AG04450 (cell line): ENCODE measurements at regions not wholly inside any gene's neighbourhood (a gene's known extent, or its start where the extent isn't known, plus 50 kb on each side); places are given as distances from the start of the nearest gene placed in this dataset.

Experiments
- CTCF ChIA-PET: fragments of 300-600, 350-600 bp; formaldehyde crosslinking; extraction: SDS; loops from one replicate; lab custom pipeline; 2022; ENCODE audit warnings: antibody characterized with exemption, inconsistent platforms; lab: Charles Lee
- POLR2A ChIA-PET: fragments of 350-600 bp; formaldehyde crosslinking; extraction: SDS; loops from one replicate; lab custom pipeline; 2021; ENCODE audit warnings: antibody characterized with exemption, inconsistent platforms; lab: Yijun Ruan, JAX
- DNase-seq: peaks from one replicate; pipeline ENCODE4 v3.0.0-alpha.2; 2011; ENCODE audit warnings: low read depth, low spot score
- H3K27ac ChIP-seq: one replicate; pipeline ENCODE4 v1.5.1; 2012; ENCODE audit warnings: low read depth, low read length, control low read depth
- H3K27me3 ChIP-seq: one replicate; pipeline ENCODE4 v1.6.0; 2012; ENCODE audit warnings: low read length; ENCODE audit not compliant: control insufficient read depth, insufficient read depth
- H3K4me3 ChIP-seq: 2 replicates; pipeline ENCODE4 v1.5.1; 2011; ENCODE audit warnings: mild to moderate bottlenecking, low read depth, low read length, control low read depth
- H3K9me3 ChIP-seq: 2 replicates; pipeline ENCODE4 v1.5.1; 2012; ENCODE audit warnings: low read length; ENCODE audit not compliant: control insufficient read depth, insufficient read depth
- CTCF ChIP-seq: IDR thresholded peaks from 2 replicates; pipeline ENCODE4 v1.5.1; 2011; ENCODE audit warnings: low read depth, low read length, control low read depth, inconsistent platforms

GRCh38 chr10:125289461-125289860, 129.1 kb upstream of the CTBP2 start:
- no peak overlapping the region for H3K27ac ChIP-seq
- peaks cover 7% of the 10 kb centered on the region for H3K27me3 ChIP-seq
- H3K9me3 ChIP-seq: no peaks in the 10 kb centered on the region
- ChIA-PET CTCF (no interaction called here), POLR2A (no interaction called here)
- TF ChIP-seq CTCF: no peak
- no peak overlapping the region for H3K4me3 ChIP-seq
- DNase-seq: no peak

GRCh38 chr10:125284875-125285597, 124.7 kb upstream of the CTBP2 start:
- DNase-seq: no peak
- Histone ChIP-seq H3K27me3 (peaks cover 9% of the 10 kb centered on the region), H3K4me3 (no peak overlapping the region), H3K27ac (no peak overlapping the region), H3K9me3 (no peaks in the 10 kb centered on the region)
- ChIA-PET CTCF (no interaction called here), POLR2A (no interaction called here)
- no peak for TF ChIP-seq CTCF

- ChIA-PET POLR2A (no interaction called here), CTCF (no interaction called here)
Measured at GRCh38 chr10:125283836-125284614, 123.7 kb upstream of the CTBP2 start.

GRCh38 chr10:125283191-125283835, 123.0 kb upstream of the CTBP2 start:
- no peak for DNase-seq
- ChIA-PET CTCF (no interaction called here), POLR2A (no interaction called here)
- Histone ChIP-seq H3K27ac (no peak overlapping the region), H3K4me3 (no peak overlapping the region), H3K9me3 (no peaks in the 10 kb centered on the region), H3K27me3 (peaks cover 12% of the 10 kb centered on the region)
- TF ChIP-seq CTCF: no peak

More at GRCh38 chr10:125283836-125284614, 123.7 kb upstream of the CTBP2 start:
- H3K27ac ChIP-seq: no peak overlapping the region
- no peak overlapping the region for H3K4me3 ChIP-seq
- no peak for TF ChIP-seq CTCF
- DNase-seq: no peak
- H3K9me3 ChIP-seq: no peaks in the 10 kb centered on the region
- peaks cover 12% of the 10 kb centered on the region for H3K27me3 ChIP-seq

- TF ChIP-seq CTCF: no peak
- Histone ChIP-seq H3K27me3 (peaks cover 9% of the 10 kb centered on the region), H3K27ac (no peak overlapping the region), H3K9me3 (no peaks in the 10 kb centered on the region), H3K4me3 (no peak overlapping the region)
- ChIA-PET CTCF (no interaction called here), POLR2A (no interaction called here)
- no peak for DNase-seq
Measured at GRCh38 chr10:125281091-125281490, 120.7 kb upstream of the CTBP2 start.
